Panc1 (cell line): ENCODE measurements at regions not wholly inside any gene's neighbourhood (a gene's known extent, or its start where the extent isn't known, plus 50 kb on each side); places are given as distances from the start of the nearest gene placed in this dataset.
"Not testable (repeated sequence)": the region's sequence is repeated elsewhere in the genome, so short reads cannot be mapped to it uniquely, and the experiment has no call there.

Source experiments
- ATAC-seq: fragments of 200-7000 bp; cut with Tn5 transposase; 2 replicates; pipeline ENCODE4 v1.9.1; 2020; ENCODE audit warnings: mild to moderate bottlenecking, moderate library complexity
- BruUV-seq: library from RNA; stranded (reverse); fragments of 400-500 nt; replicated peaks from 2 replicates; lab custom pipeline; 2021; lab: Mats Ljungman, UMichigan
- CTCF ChIA-PET: fragments of 300-600 bp; sonication (Branson Sonifier 250); formaldehyde crosslinking; loops from one replicate; lab custom pipeline; 2022; ENCODE audit warnings: antibody characterized with exemption; lab: Charles Lee
- POLR2A ChIA-PET: fragments of 300-600 bp; sonication (Branson Sonifier 250); formaldehyde crosslinking; loops from one replicate; lab custom pipeline; 2022; ENCODE audit warnings: antibody characterized with exemption; lab: Charles Lee
- DNase-seq: peaks from one replicate; pipeline ENCODE4 v3.0.0-alpha.2; 2010; ENCODE audit warnings: low read depth, low spot score
- H3K27ac ChIP-seq: 2 replicates; pipeline ENCODE4 v1.5.1; 2011; ENCODE audit warnings: mild to moderate bottlenecking, low read length, inconsistent platforms
- H3K27me3 ChIP-seq: fragments of 200-500 bp; sonication (Bioruptor generic); 2 replicates; pipeline ENCODE4 v1.6.0; 2014; ENCODE audit warnings: low read length, inconsistent platforms; ENCODE audit not compliant: control insufficient read depth, insufficient read depth
- H3K36me3 ChIP-seq: fragments of 200-500 bp; sonication (Bioruptor generic); 2 replicates; pipeline ENCODE4 v1.5.1; 2014; ENCODE audit warnings: inconsistent platforms, mild to moderate bottlenecking, low read length, moderate library complexity; ENCODE audit not compliant: control insufficient read depth, insufficient read depth
- H3K4me1 ChIP-seq: 2 replicates; pipeline ENCODE4 v1.5.1; 2011; ENCODE audit warnings: inconsistent platforms, mild to moderate bottlenecking, low read length, moderate library complexity; ENCODE audit not compliant: control insufficient read depth, insufficient read depth
- H3K4me3 ChIP-seq, 2 experiments: 2 replicates each; pipeline ENCODE4 v1.5.1; 2011 to 2012; ENCODE audit warnings: low read depth in 2 of 2, low read length in 2 of 2, mild to moderate bottlenecking in 2 of 2, inconsistent platforms in 1 of 2, moderate library complexity in 1 of 2
- H3K9me3 ChIP-seq: fragments of 200-500 bp; sonication (Bioruptor generic); 2 replicates; pipeline ENCODE4 v1.5.1; 2014; ENCODE audit warnings: low read depth, mild to moderate bottlenecking, inconsistent platforms, low read length, moderate library complexity; ENCODE audit not compliant: control insufficient read depth, insufficient read depth
- POLR2AphosphoS5 ChIP-seq: IDR thresholded peaks from 2 replicates; pipeline ENCODE4 v1.6.1; 2012; ENCODE audit warnings: mild to moderate bottlenecking, low read depth, low read length, moderate library complexity
- REST ChIP-seq, 2 experiments: IDR thresholded peaks; 2 replicates each; pipeline ENCODE4 v1.6.1; 2011 to 2012; ENCODE audit warnings: low read depth in 2 of 2, control low read depth in 1 of 2, low read length in 1 of 2, mild to moderate bottlenecking in 1 of 2, moderate library complexity in 1 of 2; ENCODE audit not compliant: insufficient read depth in 1 of 2
- SIN3A ChIP-seq: IDR thresholded peaks from 2 replicates; pipeline ENCODE4 v1.6.1; 2012; ENCODE audit warnings: low read depth, mild to moderate bottlenecking, low read length, moderate library complexity, borderline replicate concordance; ENCODE audit not compliant: insufficient read depth
- TCF7L2 ChIP-seq: IDR thresholded peaks from 2 replicates; pipeline ENCODE4 v1.6.1; 2011; ENCODE audit warnings: mild to moderate bottlenecking, low read depth, low read length, inconsistent platforms
- in situ Hi-C: cut with HindIII; loops from 2 replicates; pipeline ENCODE4 v1.10.0; 2016; ENCODE audit warnings: low sequenced_read_pairs, low pct_unique_long_range_greater_than_20kb
- intact Hi-C: fragments of 100-400 bp; cut with micrococcal nuclease; formaldehyde crosslinking; loops from one replicate; pipeline ENCODE4 v1.10.0; 2022; ENCODE audit not compliant: unreplicated experiment
- TF ChIP-seq, protein P1 (sequence below): fragments of 450-650 bp; IDR thresholded peaks from 2 replicates; pipeline ENCODE4 v1.5.1; 2017; ENCODE audit warnings: mild to moderate bottlenecking

DNA sequence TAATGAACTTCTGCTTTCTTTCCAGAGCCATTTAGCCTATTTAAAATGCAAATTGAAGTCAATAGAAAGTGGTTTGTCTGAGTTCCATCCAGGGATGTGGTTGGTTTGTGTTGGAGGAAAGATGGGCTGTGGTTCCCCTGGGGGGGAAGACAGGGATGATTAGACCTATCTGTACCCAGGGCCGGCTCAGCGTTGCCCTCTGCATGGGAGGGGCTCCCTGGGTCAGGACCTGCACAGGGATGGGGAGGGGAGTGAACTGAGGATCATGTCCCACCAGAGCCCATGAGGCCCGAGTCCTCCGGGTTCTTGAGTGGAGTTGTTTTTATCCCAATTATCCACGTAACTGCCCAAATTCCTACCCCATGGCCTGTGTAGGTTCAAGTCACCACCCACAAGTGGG is 76.9 kb upstream of the SFSWAP start:
- CTCF ChIA-PET = no interaction called here
- in situ Hi-C loops = no loop called here
- Histone ChIP-seq H3K9me3 (no peaks in the 10 kb centered on the region), H3K4me1 (no peaks in the 10 kb centered on the region), H3K36me3 (no peaks in the 10 kb centered on the region), H3K4me3 (no peak overlapping the region), H3K27me3 (no peaks in the 10 kb centered on the region), H3K27ac (no peak overlapping the region)
- POLR2A ChIA-PET = no interaction called here
- DNase-seq (no peak), ATAC-seq (no peak)
- TF ChIP-seq REST (IDR thresholded peaks at IDR 0.05; ENCODE audit: insufficient read depth in 1 of 2, low read depth in 2 of 2, low read length in 1 of 2) = no peak
- TF ChIP-seq, protein P1, sequence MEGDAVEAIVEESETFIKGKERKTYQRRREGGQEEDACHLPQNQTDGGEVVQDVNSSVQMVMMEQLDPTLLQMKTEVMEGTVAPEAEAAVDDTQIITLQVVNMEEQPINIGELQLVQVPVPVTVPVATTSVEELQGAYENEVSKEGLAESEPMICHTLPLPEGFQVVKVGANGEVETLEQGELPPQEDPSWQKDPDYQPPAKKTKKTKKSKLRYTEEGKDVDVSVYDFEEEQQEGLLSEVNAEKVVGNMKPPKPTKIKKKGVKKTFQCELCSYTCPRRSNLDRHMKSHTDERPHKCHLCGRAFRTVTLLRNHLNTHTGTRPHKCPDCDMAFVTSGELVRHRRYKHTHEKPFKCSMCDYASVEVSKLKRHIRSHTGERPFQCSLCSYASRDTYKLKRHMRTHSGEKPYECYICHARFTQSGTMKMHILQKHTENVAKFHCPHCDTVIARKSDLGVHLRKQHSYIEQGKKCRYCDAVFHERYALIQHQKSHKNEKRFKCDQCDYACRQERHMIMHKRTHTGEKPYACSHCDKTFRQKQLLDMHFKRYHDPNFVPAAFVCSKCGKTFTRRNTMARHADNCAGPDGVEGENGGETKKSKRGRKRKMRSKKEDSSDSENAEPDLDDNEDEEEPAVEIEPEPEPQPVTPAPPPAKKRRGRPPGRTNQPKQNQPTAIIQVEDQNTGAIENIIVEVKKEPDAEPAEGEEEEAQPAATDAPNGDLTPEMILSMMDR = no peak
- no peak for TF ChIP-seq TCF7L2
- TF ChIP-seq POLR2AphosphoS5 = no peak
- TF ChIP-seq SIN3A = no peak
- no TSS peak for BruUV-seq
- intact Hi-C loops = loop anchor here (5.0 kb wide), 1 partner anchor 302 kb away; no protein-coding TSS in a partner anchor

DNA sequence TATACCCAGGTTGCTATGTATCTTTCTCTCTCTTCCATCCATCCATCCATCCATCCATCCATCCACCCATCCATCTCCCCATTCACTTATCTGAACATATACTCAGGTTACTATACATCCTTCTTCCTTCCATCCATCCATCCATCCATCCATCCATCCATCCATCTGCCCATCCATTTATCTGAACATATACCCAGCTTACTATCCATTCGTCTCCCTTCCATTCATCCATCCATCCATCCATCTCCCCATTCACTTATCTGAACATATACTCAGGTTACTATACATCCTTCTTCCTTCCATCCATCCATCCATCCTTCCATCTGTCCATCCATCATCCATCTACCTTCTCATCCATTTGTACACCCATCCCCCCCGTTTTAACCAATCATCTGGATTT is 75.9 kb upstream of the SFSWAP start:
- H3K4me3 ChIP-seq, H3K27ac ChIP-seq, H3K27me3 ChIP-seq, H3K36me3 ChIP-seq, H3K9me3 ChIP-seq, DNase-seq, intact Hi-C loops, POLR2A ChIA-PET, ATAC-seq, BruUV-seq, CTCF ChIA-PET, H3K4me1 ChIP-seq, in situ Hi-C loops: not testable (repeated sequence)

GRCh38 chr12:131635491-131636122 is 75.3 kb upstream of the SFSWAP start:
- in situ Hi-C loops = no loop called here
- TF ChIP-seq, protein P1 = no peak
- TF ChIP-seq REST (IDR thresholded peaks at IDR 0.05; ENCODE audit: insufficient read depth in 1 of 2, low read depth in 2 of 2, low read length in 1 of 2) = no peak
- no peak for TF ChIP-seq POLR2AphosphoS5
- no peak for TF ChIP-seq TCF7L2
- TF ChIP-seq SIN3A = no peak
- Histone ChIP-seq H3K36me3 (no peaks in the 10 kb centered on the region), H3K27ac (no peak overlapping the region), H3K9me3 (no peaks in the 10 kb centered on the region), H3K4me3 (no peak overlapping the region), H3K4me1 (no peaks in the 10 kb centered on the region), H3K27me3 (no peaks in the 10 kb centered on the region; the same call in 1 of the 2 replicates)
- intact Hi-C loops = no loop called here
- no peak for DNase-seq
- no peak; the same call in 1 of the 2 replicates for ATAC-seq
- POLR2A ChIA-PET = no interaction called here
- BruUV-seq = no TSS peak
- CTCF ChIA-PET = interaction anchor here (0.6 kb wide), 2 partner anchors 119 to 195 kb away, joined by 3 to 6 read pairs; no protein-coding TSS in a partner anchor
